ENCODE measurements at regions not wholly inside any gene's neighbourhood (a gene's known extent, or its start where the extent isn't known, plus 50 kb on each side); places are given as distances from the start of the nearest gene placed in this dataset.

DNA sequence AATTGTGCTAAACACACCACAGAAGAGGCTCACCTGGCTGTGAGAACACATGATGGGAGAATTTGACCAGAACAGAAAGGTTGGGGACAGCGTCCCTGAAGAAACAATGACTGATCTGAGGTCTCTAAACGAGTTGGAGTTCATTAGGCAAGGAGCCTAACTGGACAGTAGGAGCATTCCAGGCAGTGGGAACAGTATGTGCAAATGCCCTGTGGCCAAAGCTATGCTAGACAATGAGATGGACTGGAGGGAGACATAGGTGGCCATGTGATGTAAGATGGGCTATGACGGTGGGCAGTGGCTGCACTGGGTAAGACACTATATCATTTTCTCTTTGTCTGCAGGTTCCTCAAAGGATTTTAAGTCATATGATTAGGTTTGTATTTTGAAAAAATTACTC, 95.1 kb upstream of the ARAP3 start:
- H3K36me3 ChIP-seq (ENCODE audit: insufficient read depth, low read length), result no peaks in the 10 kb centered on the region
- 0 out of 2 replicates have a peak, but pooled peaks cover 4% of the 10 kb centered on the region for H4K20me1 ChIP-seq (ENCODE audit: insufficient read depth, low read length)
- H2AFZ ChIP-seq (ENCODE audit: low read depth, low read length), result no peak overlapping the region
- H3K9me3 ChIP-seq (ENCODE audit: insufficient read depth, low read length, severe bottlenecking), result no peaks in the 10 kb centered on the region
- no peak overlapping the region for H3K4me2 ChIP-seq (ENCODE audit: insufficient read depth, low read length)
- TF ChIP-seq EZH2 (IDR thresholded peaks at IDR 0.05; ENCODE audit: borderline replicate concordance, low read depth, low read length, severe bottlenecking) (no peak), CTCF (IDR thresholded peaks at IDR 0.05; ENCODE audit: borderline replicate concordance, extremely low read depth, low read length, poor library complexity, severe bottlenecking) (no peak)
- DNase-seq (no peak), ATAC-seq (ENCODE audit: insufficient read depth, low read depth) (no peak)
- H3K9ac ChIP-seq (ENCODE audit: low read depth, low read length), result no peak overlapping the region
- H3K4me3 ChIP-seq (ENCODE audit: low read depth in 1 of 2, low read length in 2 of 2), result no peak overlapping the region
- H3K27ac ChIP-seq (ENCODE audit: low read length), result no peak overlapping the region
- H3K4me1 ChIP-seq (ENCODE audit: insufficient read depth, low read length), result no peaks in the 10 kb centered on the region
- H3K27me3 ChIP-seq (ENCODE audit: insufficient read depth, low read length, poor library complexity), result peaks cover 5% of the 10 kb centered on the region
- no peaks in the 10 kb centered on the region for H3K79me2 ChIP-seq (ENCODE audit: insufficient read depth, low read length)

DNA sequence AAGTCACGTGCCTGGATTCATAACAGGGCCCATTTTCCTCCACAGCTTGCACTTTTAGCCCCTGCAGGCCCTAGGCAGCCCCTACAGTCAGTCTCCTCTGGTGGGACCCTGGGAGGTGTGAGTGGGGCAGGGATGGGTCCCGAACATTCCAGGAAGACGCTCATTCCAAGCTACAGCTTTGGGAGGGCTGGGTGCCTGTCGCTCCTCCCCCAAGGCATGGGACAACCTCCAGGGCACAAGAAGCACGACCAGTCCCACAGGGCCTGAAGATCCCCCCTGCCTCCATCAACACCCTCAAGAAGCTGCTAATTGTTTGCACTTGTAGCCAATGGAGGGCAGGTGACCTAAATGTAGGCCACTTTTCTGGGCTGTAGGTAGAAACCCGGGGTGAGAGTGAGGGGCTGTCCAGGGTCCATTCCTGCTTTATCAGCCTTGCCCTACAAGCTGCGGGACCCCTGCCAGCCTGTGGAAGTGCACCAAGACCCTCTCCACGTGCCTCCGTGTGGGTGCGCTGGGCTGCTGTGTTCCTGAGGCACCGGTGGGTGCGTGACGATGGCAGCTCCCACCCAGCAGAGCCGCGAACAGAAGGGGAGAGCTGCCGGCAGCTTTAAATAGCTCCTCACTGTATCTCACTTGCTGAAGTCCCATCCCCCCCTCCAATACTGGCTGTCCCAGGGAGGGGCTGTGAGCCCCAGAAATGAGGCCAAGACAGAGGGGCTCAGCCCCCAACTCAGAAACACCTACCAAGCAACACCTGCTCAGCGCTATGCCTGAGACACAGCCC, 91.9 kb upstream of the ARAP3 start:
- no peak overlapping the region for H3K4me3 ChIP-seq (ENCODE audit: low read depth in 1 of 2, low read length in 2 of 2)
- no peak for DNase-seq
- H3K36me3 ChIP-seq (ENCODE audit: insufficient read depth, low read length), result no peaks in the 10 kb centered on the region
- H3K27ac ChIP-seq (ENCODE audit: low read length), result no peak overlapping the region
- no peaks in the 10 kb centered on the region for H3K9me3 ChIP-seq (ENCODE audit: insufficient read depth, low read length, severe bottlenecking)
- TF ChIP-seq CTCF (IDR thresholded peaks at IDR 0.05; ENCODE audit: borderline replicate concordance, extremely low read depth, low read length, poor library complexity, severe bottlenecking) (no peak), EZH2 (IDR thresholded peaks at IDR 0.05; ENCODE audit: borderline replicate concordance, low read depth, low read length, severe bottlenecking) (no peak)
- no peaks in the 10 kb centered on the region for H3K79me2 ChIP-seq (ENCODE audit: insufficient read depth, low read length)
- peaks cover 5% of the 10 kb centered on the region for H3K27me3 ChIP-seq (ENCODE audit: insufficient read depth, low read length, poor library complexity)
- no peak overlapping the region for H2AFZ ChIP-seq (ENCODE audit: low read depth, low read length)
- no peak overlapping the region for H3K4me2 ChIP-seq (ENCODE audit: insufficient read depth, low read length)
- H4K20me1 ChIP-seq (ENCODE audit: insufficient read depth, low read length), result 0 out of 2 replicates have a peak, but pooled peaks cover 4% of the 10 kb centered on the region
- no peak for ATAC-seq (ENCODE audit: insufficient read depth, low read depth)
- H3K4me1 ChIP-seq (ENCODE audit: insufficient read depth, low read length), result no peaks in the 10 kb centered on the region
- H3K9ac ChIP-seq (ENCODE audit: low read depth, low read length), result no peak overlapping the region

GRCh38 chr5:141772281-141772680, 90.3 kb upstream of the ARAP3 start:
- Histone ChIP-seq H4K20me1 (ENCODE audit: insufficient read depth, low read length) (0 out of 2 replicates have a peak, but pooled peaks cover 4% of the 10 kb centered on the region), H3K9me3 (ENCODE audit: insufficient read depth, low read length, severe bottlenecking) (no peaks in the 10 kb centered on the region), H3K9ac (ENCODE audit: low read depth, low read length) (no peak overlapping the region), H3K4me2 (ENCODE audit: insufficient read depth, low read length) (no peak overlapping the region), H3K4me3 (ENCODE audit: low read depth in 1 of 2, low read length in 2 of 2) (no peak overlapping the region), H2AFZ (ENCODE audit: low read depth, low read length) (no peak overlapping the region), H3K79me2 (ENCODE audit: insufficient read depth, low read length) (no peaks in the 10 kb centered on the region), H3K36me3 (ENCODE audit: insufficient read depth, low read length) (no peaks in the 10 kb centered on the region), H3K4me1 (ENCODE audit: insufficient read depth, low read length) (no peaks in the 10 kb centered on the region), H3K27me3 (ENCODE audit: insufficient read depth, low read length, poor library complexity) (peaks cover 5% of the 10 kb centered on the region), H3K27ac (ENCODE audit: low read length) (no peak overlapping the region)
- no peak for TF ChIP-seq EZH2 (IDR thresholded peaks at IDR 0.05; ENCODE audit: borderline replicate concordance, low read depth, low read length, severe bottlenecking)
- TF ChIP-seq CTCF (IDR thresholded peaks at IDR 0.05; ENCODE audit: borderline replicate concordance, extremely low read depth, low read length, poor library complexity, severe bottlenecking), result no peak
- ATAC-seq (ENCODE audit: insufficient read depth, low read depth) (no peak), DNase-seq (no peak)

Measured in DND-41 (cell line).